Activated CD4-positive, alpha-beta T cell treated with anti-CD3 and anti-CD28 coated beads, Interleukin-2, amount 50 U/mL, for 48 hours (primary cell): ENCODE measurements at regions not wholly inside any gene's neighbourhood (a gene's known extent, or its start where the extent isn't known, plus 50 kb on each side); places are given as distances from the start of the nearest gene placed in this dataset.
"Not testable (repeated sequence)": the region's sequence is repeated elsewhere in the genome, so short reads cannot be mapped to it uniquely, and the experiment has no call there.

Source experiments
- DNase-seq, 2 experiments: peaks; one replicate each; pipeline ENCODE4 v3.0.0-alpha.2; 2020

DNA sequence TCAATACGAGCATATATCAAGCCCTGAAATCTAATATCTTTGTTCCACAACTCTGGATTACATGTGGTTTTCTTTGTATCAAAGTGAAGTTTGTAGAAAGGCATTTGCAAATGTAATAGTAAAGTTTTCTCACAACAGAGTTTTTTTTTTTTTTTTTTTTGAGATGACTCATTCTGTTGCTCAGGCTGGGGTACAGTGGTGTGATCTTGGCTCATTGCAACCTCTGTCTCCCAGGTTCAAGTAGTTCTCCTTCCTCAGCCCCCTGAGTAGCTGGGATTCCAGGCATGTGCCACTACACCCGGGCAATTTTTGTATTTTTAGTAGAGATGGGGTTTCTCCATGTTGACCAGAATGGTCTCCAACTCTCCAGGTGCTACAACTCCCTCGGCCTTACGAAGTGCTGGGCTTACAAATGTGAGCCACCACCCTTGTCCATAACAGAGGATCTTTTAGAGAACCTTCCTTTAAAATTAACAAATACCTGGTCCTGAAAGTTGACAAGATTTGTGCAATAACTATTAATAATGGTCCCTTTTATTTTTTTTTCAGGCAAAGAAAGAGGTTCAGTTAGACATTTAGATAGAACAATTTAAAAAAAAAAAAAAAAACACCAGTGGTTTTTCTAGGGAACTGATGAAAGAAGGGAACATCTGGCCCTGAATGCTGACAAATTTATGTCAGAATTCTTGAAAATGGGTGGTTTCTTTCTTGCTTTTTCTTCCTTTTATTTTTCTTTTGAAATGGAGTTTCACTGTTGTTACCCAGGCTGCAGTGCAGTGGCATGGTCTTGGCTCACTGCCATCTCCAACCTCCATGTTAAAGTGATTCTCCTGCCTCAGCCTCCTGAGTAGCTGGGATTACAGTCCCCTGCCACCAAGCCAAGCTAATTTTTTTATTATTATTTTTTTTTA lies 278.5 kb downstream of the RPS4Y2 start:
- peak; percentile 17 to 34 for DNase-seq

DNA sequence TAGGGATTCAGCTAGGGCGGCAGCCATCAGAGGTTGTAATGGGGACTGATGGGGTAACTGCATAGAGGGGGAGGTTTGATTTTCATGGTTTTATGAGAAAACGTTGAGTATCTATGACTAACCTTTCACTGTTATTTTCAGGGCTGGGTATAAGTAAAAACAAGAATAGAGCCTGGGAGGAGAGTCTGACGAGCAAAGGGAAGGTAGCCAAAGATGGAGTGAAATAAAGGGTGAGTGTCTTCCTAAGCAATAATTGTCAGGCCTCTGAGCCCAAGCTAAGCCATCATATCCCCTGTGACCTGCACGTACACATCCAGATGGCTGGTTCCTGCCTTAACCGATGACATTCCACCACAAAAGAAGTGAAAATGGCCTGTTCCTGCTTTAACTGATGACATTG lies 281.5 kb downstream of the RPS4Y2 start:
- DNase-seq: not testable (repeated sequence)

DNA sequence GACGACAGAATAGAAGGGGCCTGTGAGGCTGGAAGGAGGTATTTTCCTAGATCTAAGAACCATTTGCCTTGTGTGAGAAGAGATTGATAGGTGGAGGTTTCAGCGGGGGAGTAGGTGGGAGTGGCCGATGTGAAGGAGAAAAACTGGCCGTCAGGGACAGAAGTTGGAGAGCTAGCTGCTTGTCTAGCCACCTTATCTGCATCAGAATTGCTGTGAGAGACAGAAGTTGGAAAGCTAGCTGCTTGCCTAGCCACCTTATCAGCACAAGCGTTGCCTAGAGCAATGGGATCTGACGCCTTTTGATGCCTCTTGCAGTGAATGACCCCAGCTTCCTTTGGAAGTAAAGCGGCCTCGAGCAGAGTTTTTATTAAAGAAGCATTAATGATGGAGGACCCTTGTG lies 283.9 kb downstream of the RPS4Y2 start:
- no peak for DNase-seq

DNA sequence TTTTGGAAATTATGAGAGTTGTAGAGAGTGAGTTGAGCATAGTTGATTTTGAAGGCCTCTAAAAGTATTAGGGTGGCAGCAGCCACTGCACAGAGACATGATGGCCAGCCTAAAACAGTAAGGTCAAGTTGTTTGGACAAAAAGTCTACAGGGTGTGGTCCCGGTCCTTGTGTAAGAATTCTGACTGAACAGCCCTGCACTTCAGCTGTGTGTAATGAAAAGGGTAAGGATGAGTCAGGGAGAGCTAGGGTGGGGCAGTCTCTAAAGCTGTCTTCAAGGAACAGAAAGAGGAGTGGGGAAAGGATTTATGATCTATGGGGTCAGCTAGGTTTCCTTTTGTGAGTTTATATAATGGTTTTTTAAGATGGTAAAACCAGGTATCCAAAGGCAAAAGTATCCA lies 284.8 kb downstream of the RPS4Y2 start:
- DNase-seq: not testable (repeated sequence)

DNA sequence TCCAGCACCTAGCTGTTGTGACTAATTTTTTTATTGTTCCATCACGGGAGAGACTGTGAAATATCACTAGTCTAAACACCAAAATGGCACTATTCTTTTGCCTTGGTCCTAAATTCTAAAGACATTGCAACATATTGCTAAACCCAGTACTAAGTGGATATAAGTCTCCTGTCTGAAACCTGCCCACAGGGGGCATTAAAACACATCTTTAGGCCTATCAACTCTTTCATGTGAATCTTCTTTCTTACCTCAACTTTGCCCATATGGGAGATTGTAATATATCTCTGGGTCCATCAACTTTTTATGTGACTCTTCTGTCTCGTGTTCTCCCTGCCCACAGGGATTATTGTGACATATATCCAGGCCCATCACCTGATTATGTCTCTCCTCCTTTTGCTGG lies 317.2 kb downstream of the RPS4Y2 start:
- DNase-seq: no peak

DNA sequence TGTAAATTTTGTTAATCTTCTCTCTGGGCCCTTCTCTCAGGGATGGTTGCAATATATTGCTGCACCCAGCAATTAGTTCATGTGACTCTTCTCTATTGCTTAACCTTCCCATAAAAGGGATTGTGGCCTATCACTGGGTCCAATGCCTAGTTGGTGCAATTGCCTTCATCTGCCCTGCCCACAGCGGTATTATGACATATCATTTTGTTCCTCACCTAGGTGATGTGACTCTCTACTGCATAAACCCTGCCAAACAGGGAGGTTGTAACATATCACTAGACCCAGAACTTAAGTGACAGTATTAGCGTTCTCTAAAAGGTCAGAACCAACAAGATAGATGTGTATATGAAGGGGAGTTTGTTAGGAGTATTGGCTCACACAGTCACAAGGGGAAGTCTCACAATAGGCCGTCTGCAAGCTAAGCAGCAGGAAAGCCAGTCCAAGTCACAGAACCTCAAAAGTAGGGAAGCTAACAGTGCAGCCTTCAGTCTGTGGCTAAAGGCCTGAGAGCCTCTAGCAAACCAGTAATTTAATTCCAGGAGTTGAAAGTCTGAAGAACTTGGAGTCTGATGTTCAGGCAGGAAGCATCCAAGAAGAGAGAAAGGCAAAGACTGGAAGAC lies 317.8 kb downstream of the RPS4Y2 start:
- no peak for DNase-seq

DNA sequence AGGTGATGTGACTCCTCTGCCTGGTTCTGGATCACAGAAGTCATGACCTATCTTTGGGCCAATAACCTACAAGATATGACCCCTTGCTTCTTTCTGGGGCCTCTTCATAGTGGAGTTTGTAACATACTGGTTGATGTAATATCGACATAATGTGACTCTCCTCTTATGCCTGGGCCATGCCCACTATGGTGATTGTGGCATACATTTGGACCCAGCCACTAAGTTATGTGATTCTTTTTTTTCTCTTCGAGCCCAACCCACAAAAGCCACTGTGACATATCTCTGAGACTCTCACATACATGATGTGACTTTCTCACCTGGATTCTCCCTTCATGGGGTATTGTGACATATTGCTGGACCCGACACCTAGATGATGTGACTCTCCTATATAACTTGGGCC lies 319.8 kb downstream of the RPS4Y2 start:
- DNase-seq: no peak

DNA sequence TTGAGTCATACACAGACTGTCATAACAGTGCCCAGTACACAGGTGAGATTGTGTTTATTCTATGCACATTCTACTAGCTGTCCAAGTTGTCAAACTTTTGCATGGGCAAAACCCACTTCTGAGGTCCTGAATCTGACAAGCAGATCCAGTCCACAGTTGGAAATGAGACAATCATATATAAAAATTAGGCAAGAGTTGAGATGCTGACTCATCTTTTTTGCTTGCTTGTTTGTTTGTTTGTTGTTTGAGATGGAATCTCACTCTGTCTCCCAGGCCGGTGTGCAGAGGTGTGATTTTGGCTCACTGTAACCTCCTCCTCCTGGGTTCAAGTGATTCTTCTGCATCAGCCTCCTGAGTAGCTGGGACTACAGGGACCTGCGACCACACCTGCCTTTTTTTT lies 323.8 kb downstream of the RPS4Y2 start:
- no peak for DNase-seq

DNA sequence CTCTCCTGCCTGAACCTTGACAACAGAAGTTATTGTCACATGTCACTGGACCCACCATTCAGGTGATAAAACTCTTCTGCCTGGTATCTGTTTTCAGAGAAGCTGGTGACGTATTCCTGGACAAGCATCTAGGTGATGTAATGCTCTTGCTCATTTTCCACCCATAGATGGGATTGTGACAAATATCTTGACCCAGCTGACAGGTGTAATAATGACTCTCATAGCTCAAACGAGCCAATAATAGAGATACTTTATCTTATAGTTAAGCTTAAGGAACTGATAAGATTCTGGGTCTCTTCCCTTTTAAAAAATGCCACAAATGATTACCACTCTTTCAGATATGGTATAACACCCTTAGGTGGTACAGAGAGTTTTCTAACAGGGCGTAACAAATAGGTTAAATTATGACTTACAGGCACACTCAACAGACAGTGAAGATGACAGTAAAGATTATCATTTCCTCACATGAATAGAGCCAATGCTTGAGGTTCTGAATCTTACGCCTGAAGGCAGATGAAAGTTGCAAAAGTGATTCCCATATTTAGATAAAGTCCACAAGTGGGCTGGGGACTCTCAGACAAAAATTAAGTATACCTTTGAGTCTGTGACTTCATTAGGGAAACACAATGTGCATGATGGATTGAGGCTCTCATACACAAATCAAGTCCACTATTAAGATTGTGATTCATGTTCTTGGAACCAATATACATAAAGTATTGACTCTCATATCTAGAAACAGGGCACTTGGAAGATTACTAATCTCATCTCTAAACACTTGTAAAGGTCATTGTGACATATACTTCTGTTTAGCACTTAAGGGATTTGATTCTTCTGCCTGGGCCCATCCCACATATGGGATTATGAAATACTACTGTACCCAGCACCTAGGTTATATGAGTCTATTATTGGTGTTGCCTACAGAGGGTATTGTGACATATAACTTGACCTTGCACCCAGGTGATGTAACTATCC lies 326.0 kb downstream of the RPS4Y2 start:
- no peak for DNase-seq

DNA sequence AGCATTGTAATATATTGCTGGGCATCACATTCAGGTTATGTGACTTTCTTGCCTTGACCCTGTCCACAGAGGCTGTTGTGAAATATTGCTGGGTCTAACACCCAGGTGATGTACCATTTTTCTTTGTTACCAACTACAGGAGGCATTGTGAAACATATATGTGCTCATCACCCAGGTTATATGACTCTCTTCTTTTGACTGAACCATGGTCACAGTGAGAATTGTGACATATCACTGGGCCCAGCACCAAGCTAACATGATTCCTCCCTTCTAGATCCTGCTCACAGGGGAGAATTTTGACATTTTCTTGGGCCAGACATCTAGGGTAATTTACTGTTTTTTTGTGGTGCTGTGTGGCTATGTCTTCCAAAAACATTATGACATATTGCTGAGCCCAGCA lies 326.7 kb downstream of the RPS4Y2 start:
- no peak for DNase-seq

DNA sequence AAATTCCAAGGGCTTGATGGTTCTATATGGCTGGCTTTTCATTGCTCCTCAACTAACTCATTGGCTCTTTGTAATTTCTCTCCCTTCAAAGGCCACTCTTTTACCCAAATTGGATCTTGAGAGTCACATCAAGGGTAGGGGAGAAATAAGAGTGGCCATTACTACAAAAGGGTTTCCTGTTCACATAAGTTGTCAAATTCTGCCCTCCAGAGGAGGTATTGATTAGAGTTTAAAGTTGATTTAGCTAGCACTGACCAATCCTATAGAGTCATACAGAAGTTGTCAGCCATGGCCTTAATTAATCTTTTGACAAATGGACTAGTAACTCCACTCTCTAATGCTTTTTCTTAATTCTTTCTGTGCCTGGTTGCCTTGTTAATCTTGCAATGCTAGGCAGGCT lies 336.0 kb downstream of the RPS4Y2 start:
- DNase-seq: no peak

DNA sequence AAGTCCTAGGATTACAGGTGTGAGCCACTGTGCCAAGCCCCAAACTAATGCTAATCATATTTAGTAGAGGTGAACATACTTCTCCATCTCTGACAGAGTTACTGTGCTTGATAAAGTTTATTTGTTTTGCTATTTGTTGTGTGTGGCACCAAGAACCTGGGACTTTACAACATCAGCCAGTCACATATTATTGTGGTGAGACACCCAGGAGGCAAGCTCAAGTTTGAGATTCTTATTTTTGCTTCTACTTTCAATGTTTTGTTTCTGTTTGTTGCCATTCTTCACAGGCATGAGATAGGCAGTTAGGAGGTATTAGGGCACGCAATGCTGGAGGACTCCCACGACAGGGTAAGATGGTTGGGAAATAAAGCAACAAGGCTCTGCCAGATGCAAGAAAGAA lies 346.6 kb downstream of the RPS4Y2 start:
- no peak for DNase-seq

DNA sequence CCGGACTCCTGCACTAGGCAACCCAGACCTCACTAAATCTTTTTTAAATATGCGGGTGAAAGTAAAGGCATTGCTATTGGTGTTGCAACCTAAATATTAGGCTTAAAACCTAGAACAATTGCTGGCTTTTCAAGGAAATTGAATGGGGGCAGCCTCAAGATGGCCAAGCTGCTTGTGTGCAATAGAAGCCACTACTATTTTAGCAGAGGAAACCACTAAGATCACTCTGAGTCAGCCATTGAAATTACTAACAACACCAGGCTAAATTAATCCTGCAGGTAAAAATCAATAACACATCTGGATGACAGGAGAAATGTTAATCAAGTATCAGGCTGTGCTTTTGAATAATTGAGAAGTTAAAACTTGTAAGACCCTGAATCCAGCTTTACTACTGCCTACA lies 348.0 kb downstream of the RPS4Y2 start:
- no peak for DNase-seq

DNA sequence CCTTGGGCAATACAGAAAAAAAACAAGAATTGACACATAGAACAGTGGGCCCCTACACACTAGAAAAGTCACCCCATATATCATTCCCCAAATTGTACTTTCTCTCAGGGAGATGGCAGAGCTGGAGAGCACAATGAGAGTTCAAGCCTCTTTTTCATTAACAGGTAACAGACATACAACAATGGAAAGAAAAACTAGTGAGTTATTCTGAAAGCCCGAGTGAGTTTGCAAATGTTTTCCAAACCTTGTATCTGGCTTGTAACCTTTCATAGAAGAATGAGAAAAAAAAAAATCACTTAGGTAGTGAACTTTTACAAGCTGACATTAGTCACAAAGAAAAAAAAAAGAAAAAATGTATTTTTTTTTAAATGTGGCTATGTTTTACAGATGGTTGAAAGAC lies 349.6 kb downstream of the RPS4Y2 start:
- DNase-seq: no peak

DNA sequence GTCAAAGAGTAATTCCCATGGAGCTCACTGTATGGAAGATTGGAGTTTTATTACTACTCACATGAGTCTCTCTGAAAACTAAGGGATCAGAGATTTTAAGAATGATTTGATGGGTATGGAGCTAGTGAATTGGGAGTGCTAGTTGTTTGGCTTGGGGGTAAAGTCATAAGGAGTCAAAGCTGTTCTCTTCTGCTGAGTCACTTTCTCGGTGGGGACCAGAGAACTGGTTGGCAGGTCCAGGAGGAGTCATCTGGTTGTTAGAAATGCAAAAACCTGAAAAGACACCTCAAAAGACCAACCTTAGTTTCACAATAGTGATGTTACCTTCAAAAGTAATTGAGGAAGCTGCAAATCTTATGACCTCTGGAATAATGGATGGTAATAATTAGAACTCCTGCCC lies 355.4 kb downstream of the RPS4Y2 start:
- peak in 1 of 2 experiments; percentile 11 for DNase-seq

DNA sequence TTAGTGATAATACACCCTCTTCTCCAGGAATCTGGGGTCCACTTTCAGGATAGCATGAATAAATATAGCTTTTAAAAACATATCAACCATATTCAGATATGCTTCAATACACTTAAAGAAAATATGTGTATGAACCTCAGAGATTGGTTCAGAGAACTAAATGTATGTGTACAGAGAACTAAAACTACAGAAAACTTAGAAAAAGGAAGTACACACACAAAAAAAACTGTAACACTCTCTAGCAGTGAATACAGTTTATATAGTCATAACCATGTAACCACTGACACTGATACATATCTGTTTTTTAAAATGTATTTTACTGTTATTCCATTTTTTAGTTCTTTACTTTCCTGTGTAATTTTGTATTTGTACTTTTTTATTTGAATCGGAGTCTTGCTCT lies 365.2 kb downstream of the RPS4Y2 start:
- DNase-seq: no peak

DNA sequence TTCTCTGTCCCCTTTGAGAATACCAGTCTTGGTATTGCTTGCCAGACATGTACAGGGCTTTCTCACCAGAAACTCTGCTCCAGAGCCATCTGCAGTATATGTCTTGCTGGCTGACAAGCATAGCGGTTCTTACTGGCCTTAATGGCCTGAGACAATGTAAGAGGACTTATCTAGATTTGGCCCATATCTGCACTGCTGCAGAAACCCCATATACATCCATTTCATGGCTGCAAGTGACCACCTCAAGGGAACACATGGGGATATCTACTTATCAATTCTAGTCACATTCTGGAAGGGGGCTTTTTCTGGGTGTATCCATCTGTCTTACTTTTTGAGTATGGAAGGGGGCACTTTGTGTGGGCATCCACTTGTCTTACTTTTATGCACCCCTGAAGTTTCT lies 375.5 kb upstream of the RBMY1B start:
- no peak for DNase-seq

DNA sequence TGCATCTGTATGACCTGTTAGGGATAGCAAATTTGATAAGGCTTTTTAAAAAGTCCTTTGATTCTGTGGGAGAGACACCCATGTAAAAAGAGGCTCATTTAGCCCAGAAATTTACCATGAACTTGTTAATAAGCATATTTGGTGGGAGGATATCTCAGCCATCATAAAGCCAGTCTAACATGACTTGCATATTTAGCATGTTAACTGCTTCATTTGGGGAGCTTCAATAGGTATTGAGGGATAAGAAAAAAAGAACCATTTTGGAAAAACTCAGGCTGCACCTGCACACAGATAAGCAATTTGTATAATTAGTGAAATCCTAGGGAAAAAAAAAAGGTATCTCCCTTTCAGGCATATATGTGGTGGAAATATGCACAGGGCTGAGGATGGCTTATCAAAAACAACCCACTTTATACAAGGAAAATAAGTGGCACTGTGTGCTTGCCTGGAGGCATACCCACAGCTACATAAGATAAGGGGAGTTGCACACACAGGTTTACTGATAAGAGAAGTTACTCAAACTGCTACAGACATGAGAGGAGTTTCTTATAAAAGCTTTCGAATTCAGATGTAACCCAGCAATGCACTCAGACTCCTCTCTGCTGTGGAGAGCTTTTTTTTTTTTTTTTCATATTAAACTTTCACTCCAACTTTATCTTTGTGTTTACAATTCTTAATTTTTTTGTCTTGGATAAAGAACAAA lies 372.9 kb upstream of the RBMY1B start:
- no peak for DNase-seq

DNA sequence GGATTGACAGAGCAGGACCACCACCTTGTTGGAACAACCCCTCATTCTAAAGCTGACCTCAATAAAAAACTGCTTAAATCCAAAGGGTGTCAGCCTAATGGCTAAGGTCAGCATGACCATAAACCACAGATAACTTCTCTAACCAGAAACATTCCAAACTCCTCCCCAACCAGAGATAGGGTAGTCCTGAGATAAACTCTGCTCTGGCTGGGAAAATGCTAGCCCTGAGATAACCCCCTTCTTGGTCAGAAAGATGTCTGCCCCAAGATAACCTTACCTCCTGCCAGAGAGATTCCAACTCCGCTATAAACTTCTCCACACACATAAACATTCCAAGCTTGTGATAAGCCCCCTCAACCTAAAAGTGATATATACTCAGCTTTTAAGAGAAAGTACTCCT lies 364.8 kb upstream of the RBMY1B start:
- DNase-seq: no peak

DNA sequence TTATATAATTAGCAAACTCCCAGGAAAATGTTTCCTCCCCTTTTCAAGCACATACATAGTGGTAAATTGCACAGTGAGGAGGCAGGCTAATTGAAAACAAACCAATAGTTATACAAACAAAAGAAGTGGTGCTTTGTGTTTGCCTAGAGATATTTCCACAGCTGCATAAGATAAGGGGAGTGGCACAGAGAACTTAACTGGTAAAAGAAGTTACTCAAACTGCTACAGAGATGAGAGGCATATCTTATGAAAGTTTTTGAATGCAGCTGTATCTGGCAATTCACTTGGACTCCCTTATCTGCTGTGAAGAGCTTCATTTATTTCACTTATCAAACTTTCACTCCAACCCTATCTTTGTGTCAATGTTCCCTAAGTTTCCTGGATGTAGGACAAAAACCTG lies 361.2 kb upstream of the RBMY1B start:
- DNase-seq: no peak

DNA sequence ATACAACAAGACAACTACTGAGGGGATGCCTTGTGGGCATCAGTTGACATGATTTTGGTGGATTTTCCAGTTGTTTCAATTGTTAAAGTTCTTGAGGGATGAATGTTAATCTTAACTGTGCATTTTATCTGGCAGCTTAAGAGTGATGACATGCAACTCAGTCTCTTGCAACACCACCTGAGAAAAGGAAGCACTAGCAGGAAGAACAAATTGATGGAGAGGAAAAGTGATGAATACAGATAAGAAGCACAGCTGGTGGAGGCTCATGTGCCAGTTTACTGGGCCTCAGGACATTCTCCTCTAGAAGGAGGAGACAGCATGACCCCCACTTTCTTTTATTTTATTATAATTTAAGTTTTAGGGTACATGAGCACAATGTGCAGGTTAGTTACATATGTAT lies 341.3 kb upstream of the RBMY1B start:
- no peak for DNase-seq

DNA sequence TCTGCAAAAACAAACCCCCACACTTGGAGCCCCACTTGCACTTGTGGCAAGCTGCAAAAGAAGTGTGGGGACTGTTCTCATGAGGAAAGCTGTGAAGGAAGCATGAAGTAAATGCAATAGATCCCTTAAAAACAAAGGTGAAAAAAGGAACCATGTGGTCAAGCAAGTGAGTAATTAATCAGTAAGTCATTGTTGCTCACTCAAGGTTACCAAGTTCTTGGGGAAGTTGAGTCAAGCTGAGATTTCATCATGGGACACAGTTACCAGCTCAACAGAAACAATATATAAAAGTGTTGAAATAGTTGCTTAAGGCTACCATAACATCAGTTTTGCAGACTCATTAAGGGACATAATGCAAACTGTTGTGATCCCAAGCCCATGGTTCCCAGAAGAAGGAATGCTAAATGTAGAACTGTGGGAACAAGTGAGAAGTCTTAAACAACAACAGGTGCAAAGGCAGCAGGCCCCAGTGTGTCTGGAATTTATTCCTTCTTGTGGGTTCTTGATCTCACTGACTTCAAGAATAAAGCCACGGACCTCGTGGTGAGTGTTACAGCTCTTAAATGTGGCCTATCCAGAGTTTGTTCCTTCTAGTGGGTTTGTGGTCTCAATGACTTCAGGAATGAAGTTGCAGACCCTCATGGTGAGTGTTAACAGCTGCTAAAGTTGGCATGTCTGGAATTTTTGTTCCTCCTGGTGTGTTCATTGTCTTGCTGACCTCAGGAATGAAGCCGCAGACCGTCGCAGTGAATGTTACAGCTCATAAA lies 336.3 kb upstream of the RBMY1B start:
- no peak for DNase-seq
